ENCODE measurements at regions not wholly inside any gene's neighbourhood (a gene's known extent, or its start where the extent isn't known, plus 50 kb on each side); places are given as distances from the start of the nearest gene placed in this dataset.

DNA sequence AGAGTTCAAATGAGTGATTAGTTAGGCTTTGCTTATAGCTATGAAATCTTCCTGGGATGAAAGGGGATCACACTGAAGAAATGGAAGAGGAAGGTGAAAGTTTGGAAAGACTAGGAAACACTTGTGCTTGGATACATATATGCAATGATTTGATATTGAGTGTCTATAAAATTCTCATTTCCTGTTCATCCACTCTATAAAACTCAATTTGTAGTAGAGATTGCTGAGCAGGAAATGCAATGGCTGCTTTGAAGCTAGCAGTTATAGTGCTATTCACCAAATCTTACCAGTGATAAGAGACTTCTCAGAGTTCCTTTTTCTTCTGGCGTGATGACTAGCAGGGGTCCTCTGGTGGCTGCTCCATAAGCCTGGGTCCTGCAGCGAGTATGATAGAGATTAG is 128.1 kb upstream of the HPF1 start:
- WGBS, 2 donors, result 82 to 94% methylated on average over 2 of the region's 2 CpGs
- TF ChIP-seq, protein P1, sequence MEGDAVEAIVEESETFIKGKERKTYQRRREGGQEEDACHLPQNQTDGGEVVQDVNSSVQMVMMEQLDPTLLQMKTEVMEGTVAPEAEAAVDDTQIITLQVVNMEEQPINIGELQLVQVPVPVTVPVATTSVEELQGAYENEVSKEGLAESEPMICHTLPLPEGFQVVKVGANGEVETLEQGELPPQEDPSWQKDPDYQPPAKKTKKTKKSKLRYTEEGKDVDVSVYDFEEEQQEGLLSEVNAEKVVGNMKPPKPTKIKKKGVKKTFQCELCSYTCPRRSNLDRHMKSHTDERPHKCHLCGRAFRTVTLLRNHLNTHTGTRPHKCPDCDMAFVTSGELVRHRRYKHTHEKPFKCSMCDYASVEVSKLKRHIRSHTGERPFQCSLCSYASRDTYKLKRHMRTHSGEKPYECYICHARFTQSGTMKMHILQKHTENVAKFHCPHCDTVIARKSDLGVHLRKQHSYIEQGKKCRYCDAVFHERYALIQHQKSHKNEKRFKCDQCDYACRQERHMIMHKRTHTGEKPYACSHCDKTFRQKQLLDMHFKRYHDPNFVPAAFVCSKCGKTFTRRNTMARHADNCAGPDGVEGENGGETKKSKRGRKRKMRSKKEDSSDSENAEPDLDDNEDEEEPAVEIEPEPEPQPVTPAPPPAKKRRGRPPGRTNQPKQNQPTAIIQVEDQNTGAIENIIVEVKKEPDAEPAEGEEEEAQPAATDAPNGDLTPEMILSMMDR (IDR thresholded peaks at IDR 0.05; ENCODE audit: control extremely low read depth, extremely low read depth), result no peak
- H3K27me3 ChIP-seq (ENCODE audit: control insufficient read depth in 3 of 3, insufficient read depth in 3 of 3, low read length in 2 of 3), result no peaks in the 10 kb centered on the region

DNA sequence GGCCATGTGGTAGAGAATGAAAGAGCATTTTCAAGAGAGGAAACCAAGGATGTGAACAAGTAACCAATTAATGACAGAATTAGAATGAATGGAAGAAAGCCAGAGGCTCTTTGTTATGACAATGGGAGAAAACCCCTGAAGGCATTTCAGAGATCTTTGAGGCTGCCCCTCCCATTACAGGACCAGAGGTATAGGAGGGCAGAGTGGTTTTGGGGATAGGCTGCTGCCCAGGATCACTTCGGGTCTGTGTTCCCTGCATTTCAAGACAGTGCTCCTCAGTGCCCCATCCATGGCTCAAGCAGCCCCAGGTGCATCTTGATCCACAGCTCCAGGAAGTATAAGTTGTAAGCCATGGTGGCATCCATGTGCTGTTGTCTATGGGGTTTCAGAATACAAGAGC is 124.0 kb upstream of the HPF1 start:
- no peaks in the 10 kb centered on the region for H3K36me3 ChIP-seq (ENCODE audit: control insufficient read depth in 4 of 4, insufficient read depth in 4 of 4, low read length in 4 of 4)
- H3K4me3 ChIP-seq, result no peak overlapping the region
- H3K27ac ChIP-seq (ENCODE audit: low read depth in 1 of 2, low read length in 1 of 2), result no peak overlapping the region
- WGBS, 2 donors, result 89 to 91% methylated on average over 1 of the region's 1 CpG
- no peaks in the 10 kb centered on the region for H3K27me3 ChIP-seq (ENCODE audit: control insufficient read depth in 3 of 3, insufficient read depth in 3 of 3, low read length in 2 of 3)
- H3K9ac ChIP-seq (ENCODE audit: insufficient read depth in 1 of 2, low read length in 2 of 2), result no peak overlapping the region
- H3K4me1 ChIP-seq (ENCODE audit: control insufficient read depth in 5 of 5, insufficient read depth in 5 of 5, low read length in 5 of 5), result no peaks in the 10 kb centered on the region
- DNase-seq (no peak), ATAC-seq (ENCODE audit: insufficient read depth, low FRiP score) (no peak)
- TF ChIP-seq, protein P1 (IDR thresholded peaks at IDR 0.05; ENCODE audit: control extremely low read depth, extremely low read depth), result no peak
- no peaks in the 10 kb centered on the region for H3K9me3 ChIP-seq (ENCODE audit: control insufficient read depth in 4 of 4, insufficient read depth in 3 of 4, low read length in 3 of 4)

More for the DNA sequence above, 128.1 kb upstream of the HPF1 start:
- Histone ChIP-seq H3K4me1 (ENCODE audit: control insufficient read depth in 5 of 5, insufficient read depth in 5 of 5, low read length in 5 of 5) (no peaks in the 10 kb centered on the region), H3K4me3 (no peak overlapping the region), H3K9ac (ENCODE audit: insufficient read depth in 1 of 2, low read length in 2 of 2) (no peak overlapping the region), H3K36me3 (ENCODE audit: control insufficient read depth in 4 of 4, insufficient read depth in 4 of 4, low read length in 4 of 4) (no peaks in the 10 kb centered on the region), H3K9me3 (ENCODE audit: control insufficient read depth in 4 of 4, insufficient read depth in 3 of 4, low read length in 3 of 4) (no peaks in the 10 kb centered on the region), H3K27ac (ENCODE audit: low read depth in 1 of 2, low read length in 1 of 2) (no peak overlapping the region)
- ATAC-seq (ENCODE audit: insufficient read depth, low FRiP score) (no peak), DNase-seq (no peak)

DNA sequence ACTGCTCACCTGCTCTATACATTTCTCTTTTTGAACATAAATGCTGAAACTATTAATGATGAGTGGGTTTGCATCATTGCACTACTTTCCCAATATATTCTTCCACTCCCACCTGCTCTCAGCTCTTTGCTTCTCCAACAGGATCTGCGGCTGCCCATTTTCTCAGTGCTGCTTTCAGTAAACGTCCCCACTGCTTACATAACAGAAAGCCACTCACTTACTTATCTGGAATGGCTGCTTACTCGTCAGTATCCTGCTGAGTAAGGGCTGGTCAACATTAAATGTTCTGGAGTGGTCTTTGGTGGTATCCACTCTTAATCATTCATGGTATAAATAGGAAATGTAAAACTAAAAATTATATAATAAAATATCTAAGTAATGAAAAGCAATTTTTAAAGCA is 112.8 kb upstream of the HPF1 start:
- Histone ChIP-seq H3K27ac (ENCODE audit: low read depth in 1 of 2, low read length in 1 of 2) (no peak overlapping the region), H3K36me3 (ENCODE audit: control insufficient read depth in 4 of 4, insufficient read depth in 4 of 4, low read length in 4 of 4) (no peaks in the 10 kb centered on the region), H3K9me3 (ENCODE audit: control insufficient read depth in 4 of 4, insufficient read depth in 3 of 4, low read length in 3 of 4) (no peaks in the 10 kb centered on the region), H3K27me3 (ENCODE audit: control insufficient read depth in 3 of 3, insufficient read depth in 3 of 3, low read length in 2 of 3) (peaks cover 0 to 5% (median 0%) of the 10 kb centered on the region in 3 donors), H3K4me1 (ENCODE audit: control insufficient read depth in 5 of 5, insufficient read depth in 5 of 5, low read length in 5 of 5) (no peaks in the 10 kb centered on the region), H3K4me3 (no peak overlapping the region), H3K9ac (ENCODE audit: insufficient read depth in 1 of 2, low read length in 2 of 2) (no peak overlapping the region)
- TF ChIP-seq, protein P1 (IDR thresholded peaks at IDR 0.05; ENCODE audit: control extremely low read depth, extremely low read depth), result no peak
- 54 to 64% methylated on average over 3 of the region's 3 CpGs for WGBS, 2 donors
- DNase-seq, result no peak
- no peak for ATAC-seq (ENCODE audit: insufficient read depth, low FRiP score)

DNA sequence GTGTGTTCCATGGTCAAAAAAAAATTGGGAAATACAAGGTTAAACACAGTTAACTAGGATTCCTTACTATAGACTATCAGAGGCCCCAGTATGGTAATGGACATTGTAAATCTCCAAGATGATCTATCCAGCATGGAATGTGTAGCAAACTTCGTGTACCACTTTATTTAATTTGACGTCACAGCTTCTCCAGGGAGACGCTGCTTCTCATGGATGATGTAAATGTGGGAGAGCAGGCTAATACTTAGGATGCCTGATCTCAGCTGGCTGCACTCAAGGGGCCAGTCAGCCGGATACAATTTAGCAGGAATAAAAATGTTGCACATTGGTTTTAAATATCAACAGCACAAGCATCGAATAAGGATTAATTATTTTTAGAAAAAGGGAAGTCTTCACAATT is 111.7 kb upstream of the HPF1 start:
- TF ChIP-seq, protein P1 (IDR thresholded peaks at IDR 0.05; ENCODE audit: control extremely low read depth, extremely low read depth), result no peak
- H3K27ac ChIP-seq (ENCODE audit: low read depth in 1 of 2, low read length in 1 of 2), result no peak overlapping the region
- no peaks in the 10 kb centered on the region for H3K36me3 ChIP-seq (ENCODE audit: control insufficient read depth in 4 of 4, insufficient read depth in 4 of 4, low read length in 4 of 4)
- no peak for DNase-seq
- no peaks in the 10 kb centered on the region for H3K4me1 ChIP-seq (ENCODE audit: control insufficient read depth in 5 of 5, insufficient read depth in 5 of 5, low read length in 5 of 5)
- H3K27me3 ChIP-seq (ENCODE audit: control insufficient read depth in 3 of 3, insufficient read depth in 3 of 3, low read length in 2 of 3), result peaks cover 0 to 5% (median 0%) of the 10 kb centered on the region in 3 donors
- WGBS, 2 donors, result 75 to 85% methylated on average over 5 of the region's 5 CpGs
- H3K4me3 ChIP-seq, result no peak overlapping the region
- no peak overlapping the region for H3K9ac ChIP-seq (ENCODE audit: insufficient read depth in 1 of 2, low read length in 2 of 2)
- ATAC-seq (ENCODE audit: insufficient read depth, low FRiP score), result no peak
- H3K9me3 ChIP-seq (ENCODE audit: control insufficient read depth in 4 of 4, insufficient read depth in 3 of 4, low read length in 3 of 4), result no peaks in the 10 kb centered on the region

Measured in lung (tissue), 11 donors.